Endothelial cell of umbilical vein (primary cell): ENCODE measurements at regions not wholly inside any gene's neighbourhood (a gene's known extent, or its start where the extent isn't known, plus 50 kb on each side); places are given as distances from the start of the nearest gene placed in this dataset.

ENCODE experiments used
- BruUV-seq: library from RNA; stranded (reverse); fragments of 400-500 nt; replicated peaks from 2 replicates; lab custom pipeline; 2021; lab: Mats Ljungman, UMichigan
- CTCF ChIA-PET: fragments of 300-600, 350-600 bp; sonication (Branson Sonifier 250); formaldehyde crosslinking; loops from one replicate; lab custom pipeline; 2021; ENCODE audit warnings: antibody characterized with exemption, inconsistent platforms; lab: Charles Lee
- POLR2A ChIA-PET: fragments of 300-600, 350-600 bp; sonication (Branson Sonifier 250); formaldehyde crosslinking; loops from one replicate; lab custom pipeline; 2021; ENCODE audit warnings: antibody characterized with exemption, inconsistent platforms; lab: Charles Lee
- DNase-seq: peaks from one replicate; pipeline ENCODE4 v3.0.0-alpha.2; 2011; ENCODE audit warnings: low read depth, low spot score
- FAIRE-seq: peaks from 2 replicates; lab custom pipeline; 2011; peaks lifted over from hg19 to GRCh38; lab: Jason Lieb, UNC
- H2AFZ ChIP-seq: 2 replicates; pipeline ENCODE4 v1.6.0; 2012; ENCODE audit warnings: low read depth, low read length, control low read depth, inconsistent platforms
- H3K27ac ChIP-seq: 2 replicates; pipeline ENCODE4 v1.5.1; 2011; ENCODE audit warnings: low read depth, mild to moderate bottlenecking, control low read depth, low read length, moderate library complexity; ENCODE audit not compliant: insufficient read depth
- H3K27me3 ChIP-seq, 2 experiments: 2 replicates each; pipeline versions ENCODE4 v1.6.0 to v1.6.1; 2011; ENCODE audit warnings: low read length in 2 of 2, mixed read lengths in 1 of 2; ENCODE audit not compliant: control insufficient read depth in 2 of 2, insufficient read depth in 2 of 2
- H3K36me3 ChIP-seq, 2 experiments: 2 replicates in 1 of 2; 3 replicates in 1 of 2; pipeline ENCODE4 v1.5.1; 2011; ENCODE audit warnings: low read length in 2 of 2, mild to moderate bottlenecking in 1 of 2, moderate library complexity in 1 of 2; ENCODE audit not compliant: control insufficient read depth in 2 of 2, insufficient read depth in 2 of 2; ENCODE audit errors: extremely low read depth in 1 of 2
- H3K4me1 ChIP-seq: 3 replicates; pipeline ENCODE4 v1.5.1; 2011; ENCODE audit warnings: mild to moderate bottlenecking, low read length; ENCODE audit not compliant: control insufficient read depth, insufficient read depth; ENCODE audit errors: extremely low read depth
- H3K4me2 ChIP-seq: 2 replicates; pipeline ENCODE4 v1.6.1; 2011; ENCODE audit warnings: low read length, control low read depth, mixed read lengths; ENCODE audit not compliant: insufficient read depth
- H3K4me3 ChIP-seq, 3 experiments: fragments of 200-600 bp in 1 of 3; sonication (generic), shearing (Covaris generic) in 1 of 3; replicated peaks in 1 of 3; 2 replicates each; pipeline ENCODE4 v1.5.1; 2011 to 2016; ENCODE audit warnings: control low read depth in 3 of 3, low read length in 3 of 3, mild to moderate bottlenecking in 2 of 3, inconsistent platforms in 1 of 3, low read depth in 1 of 3, moderate library complexity in 1 of 3; ENCODE audit not compliant: insufficient read depth in 1 of 3
- H3K79me2 ChIP-seq: 2 replicates; pipeline ENCODE4 v1.6.0; 2012; ENCODE audit warnings: low read length, inconsistent platforms; ENCODE audit not compliant: control insufficient read depth, insufficient read depth
- H3K9ac ChIP-seq: replicated peaks from 2 replicates; pipeline ENCODE3; 2011; ENCODE audit warnings: low read length, control low read depth; ENCODE audit not compliant: insufficient read depth; ENCODE audit errors: extremely low read depth
- H3K9me1 ChIP-seq: replicated peaks from 3 replicates; pipeline ENCODE4 v1.6.0; 2011; ENCODE audit warnings: mild to moderate bottlenecking, low read length; ENCODE audit not compliant: control insufficient read depth, insufficient read depth; ENCODE audit errors: extremely low read depth
- H3K9me3 ChIP-seq: replicated peaks from 2 replicates; pipeline ENCODE4 v1.5.1; 2012; ENCODE audit warnings: low read length, inconsistent platforms; ENCODE audit not compliant: control insufficient read depth, insufficient read depth
- H4K20me1 ChIP-seq: replicated peaks from 2 replicates; pipeline ENCODE3; 2011; ENCODE audit warnings: mild to moderate bottlenecking, low read length; ENCODE audit not compliant: control insufficient read depth, insufficient read depth; ENCODE audit errors: extremely low read depth
- CTCF ChIP-seq, 2 donors: IDR thresholded peaks; 1 replicate in 1 of 2; 2 replicates in 1 of 2; pipeline ENCODE4 v1.5.1; 2011; ENCODE audit warnings: low read length in 2 of 2, mild to moderate bottlenecking in 2 of 2, moderate library complexity in 2 of 2, control low read depth in 1 of 2, inconsistent platforms in 1 of 2, low read depth in 1 of 2; ENCODE audit not compliant: insufficient read depth in 1 of 2; ENCODE audit errors: extremely low read depth in 1 of 2
- EZH2 ChIP-seq: IDR thresholded peaks from 2 replicates; pipeline ENCODE4 v1.6.1; 2012; ENCODE audit warnings: borderline replicate concordance, low read depth, mild to moderate bottlenecking, moderate library complexity, low read length, inconsistent platforms; ENCODE audit not compliant: severe bottlenecking
- GATA2 ChIP-seq: IDR thresholded peaks from 2 replicates; pipeline ENCODE4 v1.7.0; 2011; ENCODE audit warnings: low read depth, mild to moderate bottlenecking, moderate library complexity, mixed read lengths, low read length; ENCODE audit not compliant: insufficient read length, insufficient read depth
- MAX ChIP-seq: IDR thresholded peaks from 2 replicates; pipeline ENCODE4 v1.6.1; 2011; ENCODE audit not compliant: insufficient read depth, insufficient read length
- MYC ChIP-seq: IDR thresholded peaks from one replicate; pipeline ENCODE4 v1.6.1; 2011; ENCODE audit warnings: mild to moderate bottlenecking, low read depth, low read length
- dilution Hi-C: fragments of 300-500 bp; cut with MboI; formaldehyde crosslinking; loops from one replicate; pipeline ENCODE4 v1.15.0; 2019; ENCODE audit warnings: low sequenced_read_pairs; ENCODE audit not compliant: extremely low pct_ligation_motif_present
- intact Hi-C: fragments of 100-400 bp; cut with micrococcal nuclease; formaldehyde crosslinking; loops from one replicate; pipeline ENCODE4 v1.10.0; 2022

- H3K36me3 ChIP-seq: no peaks in the 10 kb centered on the region
- no peaks in the 10 kb centered on the region for H3K9me1 ChIP-seq
- H3K4me2 ChIP-seq: no peak overlapping the region
- FAIRE-seq (no peak), DNase-seq (no peak)
- intact Hi-C loops (no loop called here), dilution Hi-C loops (no loop called here)
- H3K79me2 ChIP-seq: no peaks in the 10 kb centered on the region
- H2AFZ ChIP-seq: no peak overlapping the region
- no peak overlapping the region for H3K4me3 ChIP-seq
- TF ChIP-seq CTCF (IDR thresholded peaks at IDR 0.05; ENCODE audit: extremely low read depth in 1 of 2, insufficient read depth in 1 of 2, low read depth in 1 of 2, low read length in 2 of 2) (no peak), MYC (no peak), MAX (no peak), EZH2 (no peak), GATA2 (no peak)
- BruUV-seq: no TSS peak
- H3K4me1 ChIP-seq: no peaks in the 10 kb centered on the region
- POLR2A ChIA-PET: no interaction called here
- no peaks in the 10 kb centered on the region for H3K27me3 ChIP-seq
- H3K27ac ChIP-seq: no peak overlapping the region
- CTCF ChIA-PET: no interaction called here
- H3K9me3 ChIP-seq: no peaks in the 10 kb centered on the region
- H3K9ac ChIP-seq: no peak overlapping the region
- no peaks in the 10 kb centered on the region for H4K20me1 ChIP-seq
Measured at GRCh38 chr5:17989036-17989435, 354.8 kb downstream of the TAF11L14 start.
